Testis (tissue), 2 donors: ENCODE measurements at regions not wholly inside any gene's neighbourhood (a gene's known extent, or its start where the extent isn't known, plus 50 kb on each side); places are given as distances from the start of the nearest gene placed in this dataset.

ENCODE experiments used
- POLR2A ChIP-seq: fragments of 450-650 bp; IDR thresholded peaks from one replicate; pipeline ENCODE4 v1.6.1; 2017; ENCODE audit warnings: antibody characterized with exemption, mild to moderate bottlenecking, moderate library complexity
- TF ChIP-seq, protein P1 (sequence below), 3 experiments: fragments of 450-650 bp in 2 of 3; fragments of 200-600 bp in 1 of 3; sonication (generic) in 1 of 3; IDR thresholded peaks; one replicate each; pipeline ENCODE4 v1.5.1; 2016 to 2019; ENCODE audit warnings: antibody characterized with exemption in 3 of 3, mild to moderate bottlenecking in 2 of 3, moderate library complexity in 1 of 3

DNA sequence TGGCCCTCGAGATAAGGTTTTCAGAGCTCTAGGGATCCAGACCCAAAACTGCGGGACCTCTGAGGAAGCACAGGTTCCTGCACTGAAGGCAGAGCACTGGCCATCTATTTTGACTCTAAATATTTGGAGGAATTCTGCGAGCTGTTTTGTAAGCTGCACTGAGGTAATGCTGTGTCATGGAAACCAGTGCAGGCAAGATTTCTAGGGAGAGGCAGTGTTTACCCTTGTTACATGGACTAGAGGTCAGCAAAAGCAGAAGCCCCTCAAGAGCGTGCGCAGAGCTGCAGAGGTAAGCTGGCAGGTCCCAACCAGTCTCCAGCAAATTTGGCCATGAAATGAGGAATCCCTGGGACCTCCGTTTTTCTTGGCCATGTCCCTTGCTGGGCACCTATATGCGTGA, 137.3 kb downstream of the RNF152 start:
- TF ChIP-seq, protein P1, sequence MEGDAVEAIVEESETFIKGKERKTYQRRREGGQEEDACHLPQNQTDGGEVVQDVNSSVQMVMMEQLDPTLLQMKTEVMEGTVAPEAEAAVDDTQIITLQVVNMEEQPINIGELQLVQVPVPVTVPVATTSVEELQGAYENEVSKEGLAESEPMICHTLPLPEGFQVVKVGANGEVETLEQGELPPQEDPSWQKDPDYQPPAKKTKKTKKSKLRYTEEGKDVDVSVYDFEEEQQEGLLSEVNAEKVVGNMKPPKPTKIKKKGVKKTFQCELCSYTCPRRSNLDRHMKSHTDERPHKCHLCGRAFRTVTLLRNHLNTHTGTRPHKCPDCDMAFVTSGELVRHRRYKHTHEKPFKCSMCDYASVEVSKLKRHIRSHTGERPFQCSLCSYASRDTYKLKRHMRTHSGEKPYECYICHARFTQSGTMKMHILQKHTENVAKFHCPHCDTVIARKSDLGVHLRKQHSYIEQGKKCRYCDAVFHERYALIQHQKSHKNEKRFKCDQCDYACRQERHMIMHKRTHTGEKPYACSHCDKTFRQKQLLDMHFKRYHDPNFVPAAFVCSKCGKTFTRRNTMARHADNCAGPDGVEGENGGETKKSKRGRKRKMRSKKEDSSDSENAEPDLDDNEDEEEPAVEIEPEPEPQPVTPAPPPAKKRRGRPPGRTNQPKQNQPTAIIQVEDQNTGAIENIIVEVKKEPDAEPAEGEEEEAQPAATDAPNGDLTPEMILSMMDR (IDR thresholded peaks at IDR 0.05), result no peak
- no peak for TF ChIP-seq POLR2A
